ENCODE measurements at regions not wholly inside any gene's neighbourhood (a gene's known extent, or its start where the extent isn't known, plus 50 kb on each side); places are given as distances from the start of the nearest gene placed in this dataset.

DNA sequence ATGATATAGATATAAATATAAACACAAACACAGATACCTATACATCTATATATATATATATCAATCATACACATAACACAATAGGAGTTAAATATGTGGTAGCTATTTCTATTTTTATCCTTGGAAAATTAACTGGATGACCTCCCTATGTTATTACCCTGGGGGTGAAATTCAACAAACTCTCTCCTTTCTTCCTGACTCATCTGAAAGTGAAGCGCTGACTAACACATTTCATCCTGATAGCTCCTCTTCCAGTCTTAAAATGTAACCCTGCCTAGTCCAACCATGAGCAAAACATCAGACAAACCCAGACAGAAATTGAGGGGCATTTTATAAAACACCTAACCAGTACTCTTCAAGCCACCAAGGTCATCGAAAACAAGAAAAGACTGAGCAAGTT, 220.6 kb upstream of the ISX start:
- H3K27ac ChIP-seq = no peak overlapping the region
- H3K4me3 ChIP-seq = no peak overlapping the region
- H3K36me3 ChIP-seq = no peaks in the 10 kb centered on the region
- H3K9me3 ChIP-seq (ENCODE audit: low read depth) = no peaks in the 10 kb centered on the region
- no peaks in the 10 kb centered on the region for H3K27me3 ChIP-seq
- peaks cover 15% of the 10 kb centered on the region for H3K4me1 ChIP-seq (ENCODE audit: low read depth)
- no peak for TF ChIP-seq CTCF (IDR thresholded peaks at IDR 0.05; ENCODE audit: low read depth, low read length)
- DNase-seq (ENCODE audit: low read depth in 1 of 2, low spot score in 1 of 2) = no peak

GRCh38 chr22:34847072-34847471, 218.9 kb upstream of the ISX start:
- no peak overlapping the region for H3K27ac ChIP-seq

GRCh38 chr22:34849965-34850364, 216.0 kb upstream of the ISX start:
- no peak for TF ChIP-seq CTCF (IDR thresholded peaks at IDR 0.05; ENCODE audit: low read depth, low read length)
- Histone ChIP-seq H3K4me1 (ENCODE audit: low read depth) (no peaks in the 10 kb centered on the region), H3K27me3 (no peaks in the 10 kb centered on the region), H3K4me3 (no peak overlapping the region), H3K9me3 (ENCODE audit: low read depth) (no peaks in the 10 kb centered on the region), H3K36me3 (no peaks in the 10 kb centered on the region), H3K27ac (no peak overlapping the region)
- DNase-seq (ENCODE audit: low read depth in 1 of 2, low spot score in 1 of 2) = no peak

More at GRCh38 chr22:34847072-34847471, 218.9 kb upstream of the ISX start:
- H3K4me1 ChIP-seq (ENCODE audit: low read depth) = peaks cover 5% of the 10 kb centered on the region
- no peak for DNase-seq (ENCODE audit: low read depth in 1 of 2, low spot score in 1 of 2)
- no peak for TF ChIP-seq CTCF (IDR thresholded peaks at IDR 0.05; ENCODE audit: low read depth, low read length)
- no peaks in the 10 kb centered on the region for H3K27me3 ChIP-seq
- no peak overlapping the region for H3K4me3 ChIP-seq
- H3K36me3 ChIP-seq = no peaks in the 10 kb centered on the region
- H3K9me3 ChIP-seq (ENCODE audit: low read depth) = no peaks in the 10 kb centered on the region

- Histone ChIP-seq H3K4me3 (no peak overlapping the region), H3K27ac (no peak overlapping the region), H3K27me3 (no peaks in the 10 kb centered on the region), H3K36me3 (no peaks in the 10 kb centered on the region), H3K4me1 (ENCODE audit: low read depth) (no peaks in the 10 kb centered on the region), H3K9me3 (ENCODE audit: low read depth) (no peaks in the 10 kb centered on the region)
- TF ChIP-seq CTCF (IDR thresholded peaks at IDR 0.05; ENCODE audit: low read depth, low read length) = no peak
- DNase-seq (ENCODE audit: low read depth in 1 of 2, low spot score in 1 of 2) = no peak
Observed at GRCh38 chr22:34851918-34852662, 213.9 kb upstream of the ISX start.

DNA sequence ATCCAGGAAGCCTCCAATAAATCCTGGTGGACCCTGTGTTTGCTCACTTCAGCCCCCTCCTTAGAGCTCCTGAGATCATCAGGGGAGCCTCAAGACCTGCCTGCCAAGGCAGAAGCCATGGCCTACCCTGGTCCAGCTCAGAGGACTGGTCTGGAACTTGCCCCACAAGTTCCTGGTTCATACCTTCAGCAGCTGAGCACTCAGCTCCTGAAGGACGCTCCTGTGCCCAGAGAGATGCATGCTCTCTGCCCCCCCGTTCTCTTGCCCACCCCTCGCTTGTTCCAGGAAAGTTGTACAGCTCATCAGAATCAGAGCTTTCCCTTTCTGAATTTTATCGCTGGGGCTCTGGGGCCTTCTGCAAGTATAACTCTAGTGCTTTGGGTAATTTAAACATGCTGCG, 210.5 kb upstream of the ISX start:
- no peak overlapping the region for H3K4me3 ChIP-seq
- no peaks in the 10 kb centered on the region for H3K9me3 ChIP-seq (ENCODE audit: low read depth)
- H3K27me3 ChIP-seq = no peaks in the 10 kb centered on the region
- TF ChIP-seq CTCF (IDR thresholded peaks at IDR 0.05; ENCODE audit: low read depth, low read length) = no peak
- no peak overlapping the region for H3K27ac ChIP-seq
- DNase-seq (ENCODE audit: low read depth in 1 of 2, low spot score in 1 of 2) = no peak
- no peaks in the 10 kb centered on the region for H3K4me1 ChIP-seq (ENCODE audit: low read depth)
- no peaks in the 10 kb centered on the region for H3K36me3 ChIP-seq
